ENCODE measurements at regions not wholly inside any gene's neighbourhood (a gene's known extent, or its start where the extent isn't known, plus 50 kb on each side); places are given as distances from the start of the nearest gene placed in this dataset.

- DNase-seq = no peak
These were observed 51.0 kb upstream of the WDR17 start for GRCh38 chr4:176014583-176015108.

Data from activated CD4-positive, alpha-beta T cell treated with anti-CD3 and anti-CD28 coated beads, Interleukin-2, amount 50 U/mL, for 16 hours (primary cell).